ENCODE measurements at regions not wholly inside any gene's neighbourhood (a gene's known extent, or its start where the extent isn't known, plus 50 kb on each side); places are given as distances from the start of the nearest gene placed in this dataset.

DNA sequence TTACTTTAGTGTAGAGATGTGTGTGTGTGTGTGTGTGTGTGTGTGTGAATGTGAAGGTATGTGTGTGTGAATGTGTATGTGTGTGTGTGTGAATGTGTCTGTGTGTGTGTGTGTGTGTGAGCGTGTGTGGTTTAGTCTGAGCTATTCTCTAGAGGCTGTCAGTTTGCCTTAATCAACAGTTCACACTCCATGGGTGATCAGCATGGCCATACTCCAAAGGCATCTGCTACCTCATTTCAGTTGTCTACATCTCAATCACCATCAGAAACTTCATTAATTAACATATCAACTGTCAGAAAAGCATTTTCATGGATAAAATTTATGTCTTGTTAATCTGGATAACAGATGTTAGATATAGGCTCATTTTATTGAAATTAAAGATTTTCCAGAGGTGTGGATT is 103.1 kb upstream of the PTPN3 start:
- Histone ChIP-seq H3K9ac (replicated peaks in 1 of 4; ENCODE audit: extremely low read depth in 1 of 4, low read depth in 3 of 4, low read length in 3 of 4) (no peak overlapping the region), H3K4me2 (ENCODE audit: insufficient read depth in 1 of 2, low read depth in 2 of 2, low read length in 2 of 2) (no peak overlapping the region), H3K79me1 (ENCODE audit: low read depth, low read length) (no peaks in the 10 kb centered on the region), H3K27me3 (replicated peaks in 1 of 4; ENCODE audit: control insufficient read depth in 3 of 4, extremely low read depth in 1 of 4, insufficient read depth in 3 of 4, low read length in 3 of 4) (no peaks in the 10 kb centered on the region), H2BK12ac (ENCODE audit: low read depth, low read length) (no peak overlapping the region), H3K36me3 (ENCODE audit: control insufficient read depth in 2 of 4, insufficient read depth in 4 of 4, low read length in 3 of 4) (no peaks in the 10 kb centered on the region; a peak in 1 of 8 replicates), H3K4ac (replicated peaks; ENCODE audit: insufficient read length, low read depth, low read length) (no peak overlapping the region), H2BK5ac (ENCODE audit: low read depth, low read length) (no peak overlapping the region), H2BK20ac (ENCODE audit: low read length) (no peak overlapping the region), H3K9me3 (ENCODE audit: insufficient read depth in 2 of 2, low read depth in 1 of 2, low read length in 1 of 2) (no peaks in the 10 kb centered on the region), H3K14ac (ENCODE audit: insufficient read length) (no peak overlapping the region), H4K5ac (ENCODE audit: insufficient read length, low read depth, low read length) (no peak overlapping the region), H4K20me1 (replicated peaks in 1 of 2; ENCODE audit: control insufficient read depth in 1 of 2, insufficient read depth in 2 of 2, low read length in 2 of 2) (no peaks in the 10 kb centered on the region), H3K27ac (ENCODE audit: low read depth, low read length) (no peak overlapping the region), H3K18ac (ENCODE audit: extremely low read depth, low read length) (no peak overlapping the region), H3K79me2 (ENCODE audit: control insufficient read depth in 1 of 2, insufficient read depth in 2 of 2, low read length in 2 of 2) (no peaks in the 10 kb centered on the region), H2BK120ac (replicated peaks; ENCODE audit: low read depth, low read length) (no peak overlapping the region), H3K23ac (ENCODE audit: insufficient read length) (no peak overlapping the region), H2BK15ac (ENCODE audit: low read length) (no peak overlapping the region), H4K8ac (ENCODE audit: extremely low read depth, insufficient read depth, low read length) (no peak overlapping the region), H3K56ac (replicated peaks; ENCODE audit: insufficient read length, low read depth, low read length) (no peak overlapping the region), H2AFZ (ENCODE audit: low read length) (no peak overlapping the region), H3K4me3 (ENCODE audit: extremely low read depth in 1 of 4, insufficient read depth in 2 of 4, low read depth in 3 of 4, low read length in 4 of 4) (no peak overlapping the region), H2AK5ac (ENCODE audit: low read depth, low read length) (no peak overlapping the region), H3K4me1 (replicated peaks in 1 of 4; ENCODE audit: control insufficient read depth in 3 of 4, insufficient read depth in 4 of 4, low read length in 3 of 4) (peaks cover 0 to 2% (median 0%) of the 10 kb centered on the region in 4 experiments; a peak in 1 of 7 replicates), H4K91ac (replicated peaks; ENCODE audit: insufficient read length, low read length) (no peak overlapping the region), H3K23me2 (ENCODE audit: low read depth, low read length) (peaks cover 2% of the 10 kb centered on the region; the same call in 1 of the 2 replicates)
- WGBS, 2 experiments (ENCODE audit: extremely low coverage in 1 of 2, insufficient coverage in 1 of 2, insufficient read length in 1 of 2, insufficient replicate concordance in 2 of 2, low coverage in 1 of 2, low lambda C conversion rate in 2 of 2, missing lambda C conversion rate in 1 of 2) = 100% methylated on average over 1 of the region's 1 CpG; no CpG with 5 or more reads in 1 of the 2 experiments
- TF ChIP-seq RNF2 (IDR thresholded peaks at IDR 0.05; ENCODE audit: borderline replicate concordance, low read depth, low read length, missing control alignments, poor library complexity, severe bottlenecking) (no peak), BACH1 (IDR thresholded peaks at IDR 0.05; ENCODE audit: low read length) (no peak), FOSL1 (IDR thresholded peaks at IDR 0.05; ENCODE audit: insufficient read depth, low read depth, low read length) (no peak), JUND (IDR thresholded peaks at IDR 0.05; ENCODE audit: low read length) (no peak)
- TF ChIP-seq, protein P1, sequence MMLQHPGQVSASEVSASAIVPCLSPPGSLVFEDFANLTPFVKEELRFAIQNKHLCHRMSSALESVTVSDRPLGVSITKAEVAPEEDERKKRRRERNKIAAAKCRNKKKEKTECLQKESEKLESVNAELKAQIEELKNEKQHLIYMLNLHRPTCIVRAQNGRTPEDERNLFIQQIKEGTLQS (IDR thresholded peaks at IDR 0.05; ENCODE audit: insufficient read depth, low read depth, low read length) = no peak
- TF ChIP-seq, protein P2, sequence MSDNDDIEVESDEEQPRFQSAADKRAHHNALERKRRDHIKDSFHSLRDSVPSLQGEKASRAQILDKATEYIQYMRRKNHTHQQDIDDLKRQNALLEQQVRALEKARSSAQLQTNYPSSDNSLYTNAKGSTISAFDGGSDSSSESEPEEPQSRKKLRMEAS (IDR thresholded peaks at IDR 0.05) = no peak
- TF ChIP-seq, protein P3, sequence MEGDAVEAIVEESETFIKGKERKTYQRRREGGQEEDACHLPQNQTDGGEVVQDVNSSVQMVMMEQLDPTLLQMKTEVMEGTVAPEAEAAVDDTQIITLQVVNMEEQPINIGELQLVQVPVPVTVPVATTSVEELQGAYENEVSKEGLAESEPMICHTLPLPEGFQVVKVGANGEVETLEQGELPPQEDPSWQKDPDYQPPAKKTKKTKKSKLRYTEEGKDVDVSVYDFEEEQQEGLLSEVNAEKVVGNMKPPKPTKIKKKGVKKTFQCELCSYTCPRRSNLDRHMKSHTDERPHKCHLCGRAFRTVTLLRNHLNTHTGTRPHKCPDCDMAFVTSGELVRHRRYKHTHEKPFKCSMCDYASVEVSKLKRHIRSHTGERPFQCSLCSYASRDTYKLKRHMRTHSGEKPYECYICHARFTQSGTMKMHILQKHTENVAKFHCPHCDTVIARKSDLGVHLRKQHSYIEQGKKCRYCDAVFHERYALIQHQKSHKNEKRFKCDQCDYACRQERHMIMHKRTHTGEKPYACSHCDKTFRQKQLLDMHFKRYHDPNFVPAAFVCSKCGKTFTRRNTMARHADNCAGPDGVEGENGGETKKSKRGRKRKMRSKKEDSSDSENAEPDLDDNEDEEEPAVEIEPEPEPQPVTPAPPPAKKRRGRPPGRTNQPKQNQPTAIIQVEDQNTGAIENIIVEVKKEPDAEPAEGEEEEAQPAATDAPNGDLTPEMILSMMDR (IDR thresholded peaks at IDR 0.05; ENCODE audit: control extremely low read depth in 1 of 3, insufficient read depth in 1 of 3, low read depth in 1 of 3, low read length in 3 of 3) = no peak
- FAIRE-seq (no peak), DNase-seq (ENCODE audit: low read depth in 1 of 2, low spot score in 2 of 2) (no peak)
- POLR2A ChIA-PET (ENCODE audit: partially characterized antibody) = interaction anchor here (1.0 kb wide), 1 partner anchor 10 kb away, joined by 3 read pairs; no protein-coding TSS in a partner anchor
- CTCF ChIA-PET (ENCODE audit: partially characterized antibody) = no interaction called here
